22Rv1 (cell line): ENCODE measurements at regions not wholly inside any gene's neighbourhood (a gene's known extent, or its start where the extent isn't known, plus 50 kb on each side); places are given as distances from the start of the nearest gene placed in this dataset.

ENCODE experiments used
- H3K27ac ChIP-seq: fragments of 450-650 bp; 2 replicates; pipeline ENCODE4 v1.5.1; 2017
- ZFX ChIP-seq: fragments of 450-650 bp; IDR thresholded peaks from 2 replicates; pipeline ENCODE4 v1.6.1; 2017; ENCODE audit warnings: antibody characterized with exemption, borderline replicate concordance
- TF ChIP-seq, protein P1 (sequence below): fragments of 450-650 bp; IDR thresholded peaks from 2 replicates; pipeline ENCODE4 v1.5.1; 2017; ENCODE audit warnings: mild to moderate bottlenecking

DNA sequence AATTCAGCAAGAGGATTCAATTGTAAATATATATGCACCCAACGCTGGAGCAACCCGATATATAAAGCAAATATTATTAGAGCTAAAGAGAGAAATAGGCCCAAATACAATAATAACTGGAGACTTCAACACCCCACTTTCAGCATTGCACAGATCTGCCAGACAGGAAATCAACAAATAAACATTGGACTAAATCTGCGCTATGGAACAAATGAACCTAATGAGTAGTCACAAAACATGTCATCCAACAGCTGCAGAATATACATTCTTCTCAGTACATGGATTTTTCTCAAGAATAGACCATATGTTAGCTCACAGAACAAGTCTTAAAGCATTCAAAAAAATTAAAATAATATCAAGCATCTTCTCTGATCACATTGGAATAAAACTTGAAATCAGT, 86.1 kb upstream of the SLC1A1 start:
- TF ChIP-seq ZFX: no peak
- TF ChIP-seq, protein P1, sequence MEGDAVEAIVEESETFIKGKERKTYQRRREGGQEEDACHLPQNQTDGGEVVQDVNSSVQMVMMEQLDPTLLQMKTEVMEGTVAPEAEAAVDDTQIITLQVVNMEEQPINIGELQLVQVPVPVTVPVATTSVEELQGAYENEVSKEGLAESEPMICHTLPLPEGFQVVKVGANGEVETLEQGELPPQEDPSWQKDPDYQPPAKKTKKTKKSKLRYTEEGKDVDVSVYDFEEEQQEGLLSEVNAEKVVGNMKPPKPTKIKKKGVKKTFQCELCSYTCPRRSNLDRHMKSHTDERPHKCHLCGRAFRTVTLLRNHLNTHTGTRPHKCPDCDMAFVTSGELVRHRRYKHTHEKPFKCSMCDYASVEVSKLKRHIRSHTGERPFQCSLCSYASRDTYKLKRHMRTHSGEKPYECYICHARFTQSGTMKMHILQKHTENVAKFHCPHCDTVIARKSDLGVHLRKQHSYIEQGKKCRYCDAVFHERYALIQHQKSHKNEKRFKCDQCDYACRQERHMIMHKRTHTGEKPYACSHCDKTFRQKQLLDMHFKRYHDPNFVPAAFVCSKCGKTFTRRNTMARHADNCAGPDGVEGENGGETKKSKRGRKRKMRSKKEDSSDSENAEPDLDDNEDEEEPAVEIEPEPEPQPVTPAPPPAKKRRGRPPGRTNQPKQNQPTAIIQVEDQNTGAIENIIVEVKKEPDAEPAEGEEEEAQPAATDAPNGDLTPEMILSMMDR: no peak
- no peak overlapping the region for H3K27ac ChIP-seq

DNA sequence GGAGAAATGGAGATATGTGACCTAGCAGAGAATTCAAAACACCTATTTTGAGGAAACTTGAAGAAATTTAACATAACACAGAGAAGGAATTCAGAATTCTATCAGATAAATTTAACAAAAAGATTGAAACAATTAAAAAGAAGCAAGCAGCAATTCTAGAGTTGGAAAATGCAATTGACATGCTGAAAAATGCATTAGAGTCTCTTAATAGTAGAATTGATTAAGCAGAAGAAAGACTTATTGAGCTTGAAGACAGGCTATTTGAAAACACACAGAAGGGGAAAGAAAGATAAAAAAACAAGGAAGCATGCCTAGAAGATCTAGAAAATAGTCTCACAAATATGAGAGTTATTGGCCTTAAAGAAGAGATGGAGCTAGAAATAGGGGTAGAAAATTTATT, 87.8 kb upstream of the SLC1A1 start:
- H3K27ac ChIP-seq: no peak overlapping the region
- TF ChIP-seq ZFX: no peak
- TF ChIP-seq, protein P1: no peak

DNA sequence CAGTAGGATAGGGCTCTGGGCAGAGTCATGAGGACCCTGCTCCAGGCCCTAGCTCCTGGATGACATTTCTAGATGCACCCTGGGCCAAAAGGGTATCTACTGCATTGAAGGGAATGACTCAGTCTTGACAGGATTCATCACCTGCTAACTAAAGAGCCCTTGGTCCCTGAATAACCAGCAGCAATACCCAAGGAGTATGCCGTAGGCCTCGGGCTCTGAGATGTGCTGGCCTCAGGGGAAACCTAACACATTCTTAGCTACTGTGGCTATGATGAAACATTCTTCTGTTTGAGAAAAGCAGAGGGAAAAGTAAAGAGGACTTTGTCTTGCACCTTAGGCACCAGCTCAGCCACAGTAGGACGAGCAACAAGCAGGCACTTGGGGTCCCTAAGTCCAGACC, 89.5 kb upstream of the SLC1A1 start:
- TF ChIP-seq ZFX: no peak
- TF ChIP-seq, protein P1: no peak
- no peak overlapping the region for H3K27ac ChIP-seq

GRCh38 chr9:4397917-4398316, 92.4 kb upstream of the SLC1A1 start:
- TF ChIP-seq ZFX: no peak
- TF ChIP-seq, protein P1: no peak
- H3K27ac ChIP-seq: no peak overlapping the region

DNA sequence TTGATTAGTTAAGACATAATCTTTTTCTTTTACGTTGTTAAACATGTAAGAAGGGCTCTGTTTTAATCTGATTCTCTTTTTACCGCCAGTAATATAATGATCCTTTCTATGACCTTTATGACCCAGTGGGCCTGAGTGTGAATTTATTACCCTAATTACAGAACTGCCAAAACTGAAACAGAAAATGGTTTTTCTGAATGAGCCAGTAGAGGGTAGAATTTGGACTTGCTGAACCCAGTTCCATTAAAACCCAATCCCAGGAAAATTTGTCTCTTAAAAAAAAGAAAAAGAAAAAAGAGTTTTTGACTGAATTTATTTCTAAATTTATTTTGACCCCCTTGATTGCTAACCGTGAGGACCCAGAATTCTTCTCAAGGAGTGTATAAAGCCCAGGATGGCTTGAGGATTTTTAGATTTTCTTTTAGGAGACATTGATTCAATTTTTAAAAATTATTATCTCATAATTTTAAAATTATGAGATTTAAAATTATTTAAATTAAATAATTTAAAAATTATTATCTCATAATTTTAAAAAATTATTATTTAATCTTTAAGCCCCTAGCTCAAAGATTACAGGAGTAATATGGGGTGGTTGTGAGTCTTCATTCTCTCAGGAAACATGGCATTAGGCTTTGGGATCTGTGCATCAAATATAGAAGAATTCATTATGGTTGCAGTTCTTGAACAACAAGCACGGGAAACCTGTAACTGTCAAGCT, 94.1 kb upstream of the GLIS3 start:
- H3K27ac ChIP-seq: no peak overlapping the region
- no peak for TF ChIP-seq ZFX
- TF ChIP-seq, protein P1: no peak

GRCh38 chr9:4389755-4390154, 89.9 kb upstream of the GLIS3 start:
- TF ChIP-seq, protein P1: no peak
- TF ChIP-seq ZFX: no peak
- no peak overlapping the region for H3K27ac ChIP-seq

DNA sequence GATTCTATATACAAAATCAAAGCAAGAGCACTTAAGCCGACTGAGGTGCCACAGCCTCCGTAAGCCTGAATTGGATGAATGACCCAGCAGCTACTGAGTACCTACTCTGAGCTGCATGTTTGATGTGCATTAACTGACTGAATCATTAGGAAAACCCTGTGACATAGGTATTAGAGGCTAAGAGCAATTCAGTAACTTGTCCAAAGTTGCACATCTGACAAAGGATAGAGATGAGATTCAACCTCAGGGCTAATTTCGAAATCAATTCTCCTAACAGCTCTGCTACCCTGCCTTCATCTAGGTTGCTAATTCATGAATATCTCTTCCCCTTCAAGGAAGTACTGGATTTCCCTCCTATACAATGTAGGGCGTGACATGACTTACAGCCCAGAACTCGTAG, 89.1 kb upstream of the GLIS3 start:
- TF ChIP-seq, protein P1: no peak
- no peak for TF ChIP-seq ZFX
- no peak overlapping the region for H3K27ac ChIP-seq
